ENCODE measurements at regions not wholly inside any gene's neighbourhood (a gene's known extent, or its start where the extent isn't known, plus 50 kb on each side); places are given as distances from the start of the nearest gene placed in this dataset.
"Not testable (repeated sequence)": the region's sequence is repeated elsewhere in the genome, so short reads cannot be mapped to it uniquely, and the experiment has no call there.

DNA sequence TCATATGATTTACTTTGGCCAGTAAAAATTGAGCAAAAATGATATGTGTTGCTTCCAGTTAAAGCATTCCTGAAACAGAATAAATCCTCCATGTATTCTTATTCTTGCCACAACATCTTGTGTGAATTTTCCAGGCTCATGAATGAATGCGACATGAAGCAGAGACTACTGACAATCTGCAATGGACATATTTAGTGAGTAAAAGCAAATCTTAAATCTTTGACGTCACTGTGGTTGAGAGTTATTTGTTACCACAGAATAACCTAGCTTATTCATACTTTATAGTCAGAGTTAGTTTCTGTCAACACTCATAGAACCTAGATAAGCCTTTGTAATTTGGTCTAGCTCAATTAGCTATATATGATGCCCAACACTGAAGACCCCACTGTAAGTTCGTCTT lies 1443.1 kb downstream of the PCDH9 start:
- DNase-seq: no peak

DNA sequence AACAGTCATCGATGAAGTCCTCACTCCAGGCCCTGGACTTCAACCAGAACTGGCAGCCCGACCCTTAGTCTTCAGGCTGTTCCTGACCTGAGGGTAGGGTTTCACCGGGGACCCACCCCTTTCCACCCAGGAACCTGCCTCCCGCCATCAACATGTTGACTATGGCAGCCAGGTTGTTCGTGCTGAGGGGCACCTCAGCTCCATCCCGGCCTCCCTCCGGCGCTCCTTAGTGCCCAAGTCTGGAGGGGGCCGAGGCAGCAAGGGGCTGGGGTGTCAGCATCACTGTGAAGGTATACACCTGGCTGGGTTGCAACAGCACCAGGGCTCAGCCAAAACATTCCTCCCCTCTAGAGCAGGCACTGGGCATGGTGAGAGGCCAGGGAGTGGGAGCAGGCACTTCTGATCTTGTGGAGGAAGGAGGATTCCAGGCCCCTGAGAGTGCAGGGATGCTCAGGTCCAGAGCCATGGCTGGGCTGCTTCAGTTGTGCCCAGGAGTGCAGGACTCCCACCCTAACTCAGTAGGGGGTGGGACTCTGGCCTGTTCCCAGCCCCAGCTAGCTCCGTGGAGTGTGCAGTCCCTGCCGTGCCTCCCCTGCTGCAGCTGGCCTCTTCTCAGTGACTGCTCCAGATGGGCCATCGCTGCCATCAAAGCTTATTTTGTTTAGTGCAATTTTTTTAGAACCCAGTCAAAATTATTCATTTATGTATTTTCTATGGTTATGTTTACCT lies 1445.9 kb downstream of the PCDH9 start:
- DNase-seq: no peak

DNA sequence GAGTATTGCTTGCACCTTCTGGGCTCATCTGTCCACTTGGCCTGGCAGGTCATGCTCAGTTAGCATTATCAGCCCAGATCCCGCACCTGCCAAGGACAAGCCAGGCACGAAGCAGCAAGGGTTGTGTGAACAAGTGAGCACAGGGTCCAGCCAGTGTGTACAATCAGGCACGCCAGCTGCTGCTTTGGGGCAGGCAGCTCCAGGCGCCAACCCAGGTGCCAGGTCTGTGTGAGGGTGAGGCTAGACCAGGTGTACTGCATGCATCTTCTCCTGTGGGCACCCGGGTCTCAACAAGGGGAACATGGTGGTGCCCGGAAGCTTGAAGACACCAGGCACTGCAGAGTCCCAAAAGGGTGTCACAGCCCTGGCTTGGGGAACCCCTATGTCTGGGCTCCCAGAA lies 1446.8 kb downstream of the PCDH9 start:
- no peak for DNase-seq

DNA sequence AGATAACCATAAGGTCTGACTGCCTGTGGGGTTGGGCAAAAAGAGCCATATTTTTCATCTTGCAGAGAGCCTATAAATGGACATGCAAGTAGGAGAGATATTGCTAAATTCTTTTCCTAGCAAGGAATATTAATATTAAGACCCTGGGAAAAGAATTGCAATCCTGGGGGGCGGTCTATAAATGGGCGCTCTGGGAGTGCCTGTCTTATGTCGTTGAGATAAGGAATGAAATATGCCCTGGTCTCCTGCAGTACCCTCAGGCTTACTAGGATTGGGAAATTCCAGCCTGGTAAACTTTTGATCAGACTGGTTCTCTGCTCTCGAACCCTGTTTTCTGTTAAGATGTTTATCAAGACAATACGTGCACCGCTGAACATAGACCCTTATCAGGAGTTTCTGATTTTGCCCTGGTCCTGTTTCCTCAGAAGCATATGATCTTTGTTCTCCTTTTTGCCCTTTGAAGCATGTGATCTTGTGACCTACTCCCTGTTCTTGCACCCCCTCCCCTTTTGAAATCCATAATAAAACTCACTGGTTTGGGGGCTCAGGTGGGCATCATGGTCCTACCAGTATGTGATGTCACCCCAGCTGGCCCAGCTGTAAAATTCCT lies 1458.3 kb downstream of the PCDH9 start:
- DNase-seq: not testable (repeated sequence)

DNA sequence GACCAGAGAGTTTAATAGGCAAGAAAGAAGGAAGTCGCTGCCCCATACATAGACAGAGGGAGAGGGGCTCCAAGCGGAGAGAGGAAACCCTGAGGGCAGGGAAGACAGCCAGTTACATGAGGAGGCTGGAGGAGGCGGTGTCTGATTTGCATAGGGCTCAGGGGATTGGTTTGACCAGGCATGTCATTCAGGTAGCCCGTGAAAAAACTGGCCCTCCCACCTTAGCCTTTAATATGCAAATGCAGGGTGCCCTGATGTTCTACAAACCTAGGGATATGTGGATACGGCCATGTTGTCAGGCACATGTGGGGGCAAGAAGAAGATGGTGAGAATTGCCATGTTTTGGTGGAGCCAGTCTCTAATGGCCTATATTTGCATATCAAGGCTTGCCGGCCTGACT lies 1461.6 kb downstream of the PCDH9 start:
- DNase-seq: no peak

DNA sequence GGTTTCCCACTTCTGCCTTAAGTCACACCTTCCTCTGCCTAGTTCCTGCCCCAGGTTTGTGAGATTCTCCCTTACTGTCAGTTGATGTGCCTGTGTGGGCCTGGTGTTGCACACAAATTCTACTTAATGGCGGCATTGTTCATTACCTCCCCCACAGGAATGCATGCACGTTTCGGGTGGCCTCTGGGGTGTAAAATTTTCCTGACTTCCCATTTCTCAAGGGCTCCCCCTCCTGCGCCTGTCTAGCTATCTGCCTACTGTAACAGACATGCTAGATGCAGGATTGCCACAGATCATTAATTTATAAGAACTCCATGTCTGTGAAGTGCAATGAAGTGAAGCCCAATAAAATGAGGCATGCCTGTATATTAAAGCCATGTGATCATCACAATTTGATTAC lies 1466.3 kb downstream of the PCDH9 start:
- DNase-seq: no peak

DNA sequence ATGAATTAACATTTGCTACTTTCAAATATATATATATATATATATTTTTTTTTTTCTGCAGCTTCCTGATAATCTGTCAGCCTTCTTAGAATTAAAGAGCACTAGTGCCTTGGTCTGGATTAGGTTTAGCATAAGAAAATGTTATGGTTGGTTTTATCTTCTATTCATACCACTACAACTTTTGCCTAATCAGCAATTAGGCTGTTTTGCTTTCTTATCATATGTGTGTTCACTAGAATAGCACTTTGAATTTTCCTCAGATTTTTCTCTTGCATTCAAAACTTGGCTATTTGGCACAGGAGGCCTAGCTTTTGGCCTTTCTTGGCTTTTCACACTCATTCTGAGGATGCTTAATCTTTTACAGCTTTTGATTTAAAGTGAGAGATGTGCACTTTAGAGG lies 1468.1 kb downstream of the PCDH9 start:
- no peak for DNase-seq

DNA sequence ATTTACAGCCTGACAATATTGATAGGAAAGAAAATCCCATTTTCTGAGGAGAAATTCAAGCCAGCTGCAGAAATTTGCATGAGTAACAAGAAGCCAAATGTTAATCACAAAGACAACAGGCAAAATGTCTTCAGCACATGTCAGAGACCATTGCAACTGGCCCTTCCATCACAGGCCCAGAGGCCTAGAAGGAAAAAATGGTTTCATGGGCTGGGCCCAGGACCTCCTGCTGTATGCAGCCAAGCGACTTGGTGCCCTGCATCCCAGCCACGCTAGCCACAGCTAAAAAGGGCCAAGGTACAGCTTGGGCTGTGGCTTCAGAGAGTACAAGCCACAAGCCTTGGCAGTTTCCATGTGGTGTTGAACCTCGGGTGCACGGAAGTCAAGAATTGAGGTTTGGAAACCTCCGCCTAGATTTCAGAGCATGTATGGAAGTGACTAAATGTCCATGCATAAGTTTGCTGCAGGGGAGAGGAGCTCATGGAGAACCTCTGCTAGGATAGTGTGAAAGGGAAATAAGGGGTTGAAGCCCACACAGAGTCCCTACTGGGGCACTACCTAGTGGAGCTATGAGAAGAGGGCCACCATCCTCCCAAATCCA lies 1474.0 kb downstream of the PCDH9 start:
- no peak for DNase-seq

DNA sequence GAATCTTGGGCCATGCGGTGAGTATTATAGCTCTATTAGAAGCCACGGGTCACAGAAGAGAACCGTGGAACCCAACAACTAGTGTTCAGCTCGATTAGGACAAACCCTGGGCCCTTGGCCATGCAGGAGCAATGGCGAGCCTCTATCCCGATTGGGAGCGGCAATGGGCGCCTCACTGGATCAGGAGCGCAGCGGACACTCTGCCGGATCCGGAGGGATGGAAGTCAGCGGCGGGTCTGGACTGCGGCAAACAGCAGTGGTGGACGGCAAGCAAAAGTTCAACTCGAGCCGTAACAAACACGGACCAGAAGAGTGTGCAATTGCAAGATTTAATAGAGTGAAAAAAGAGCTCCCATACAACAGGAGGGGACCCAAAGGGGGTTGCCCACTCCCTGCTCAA lies 1481.9 kb downstream of the PCDH9 start:
- DNase-seq: no peak

DNA sequence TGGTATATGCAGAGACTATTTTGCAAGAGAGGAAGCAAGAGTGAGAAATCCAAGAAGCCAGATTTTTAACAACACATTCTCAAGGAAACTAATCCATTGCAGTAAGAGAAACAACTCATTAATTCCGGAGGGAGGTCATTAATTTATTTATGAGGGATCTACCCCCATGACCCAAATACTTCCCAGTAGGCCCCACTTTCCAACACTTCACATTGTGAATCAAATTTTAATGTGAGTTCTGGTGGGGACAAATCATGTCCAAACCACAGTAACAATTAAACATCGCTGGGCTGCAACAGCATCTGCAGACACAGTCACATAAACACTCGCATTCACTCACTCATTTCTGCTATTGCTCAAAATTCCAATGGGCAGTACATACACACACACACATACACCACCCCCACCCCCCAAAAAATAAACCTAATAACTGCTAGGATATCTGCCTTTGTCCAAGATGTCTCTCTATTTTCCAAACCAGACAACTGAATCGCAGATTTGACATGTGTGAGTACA lies 1483.7 kb downstream of the PCDH9 start:
- no peak for DNase-seq

DNA sequence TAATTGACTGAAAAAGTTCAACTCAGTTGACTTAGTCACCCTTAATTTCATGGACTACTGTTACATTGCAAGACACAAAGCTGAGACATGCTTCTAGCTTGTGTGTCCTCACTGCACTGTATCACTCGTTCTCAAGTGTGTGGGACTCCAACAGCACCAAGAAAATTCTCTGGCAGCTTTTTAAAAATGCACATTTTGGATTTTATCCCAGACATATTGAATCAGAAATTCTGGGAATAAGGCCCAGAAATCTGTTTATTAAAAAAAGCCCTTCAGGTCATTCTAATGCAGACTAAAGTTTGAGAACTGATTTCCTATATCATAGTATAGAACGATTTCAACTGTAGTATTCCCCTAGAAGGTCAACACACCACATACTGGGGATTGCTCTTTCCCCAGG lies 1485.3 kb downstream of the PCDH9 start:
- DNase-seq: no peak

DNA sequence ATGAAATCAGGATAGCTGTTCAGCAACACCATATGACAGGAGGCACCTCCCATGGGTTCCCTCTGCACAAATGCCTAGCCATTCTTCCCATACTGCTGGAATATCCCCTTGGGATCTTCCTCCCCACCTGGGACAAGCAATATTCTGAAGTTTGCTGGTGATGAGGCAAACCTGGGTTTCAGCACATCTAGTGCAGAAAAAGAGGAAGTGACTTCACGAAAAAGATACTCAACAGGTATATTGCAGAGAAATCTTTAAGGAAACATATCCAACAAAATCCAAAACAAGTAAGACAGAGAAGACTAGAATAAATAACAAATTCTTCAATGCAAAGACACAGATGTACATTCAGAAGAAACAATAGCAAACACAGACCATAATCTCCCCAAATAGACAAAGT lies 1497.0 kb downstream of the PCDH9 start:
- no peak for DNase-seq

DNA sequence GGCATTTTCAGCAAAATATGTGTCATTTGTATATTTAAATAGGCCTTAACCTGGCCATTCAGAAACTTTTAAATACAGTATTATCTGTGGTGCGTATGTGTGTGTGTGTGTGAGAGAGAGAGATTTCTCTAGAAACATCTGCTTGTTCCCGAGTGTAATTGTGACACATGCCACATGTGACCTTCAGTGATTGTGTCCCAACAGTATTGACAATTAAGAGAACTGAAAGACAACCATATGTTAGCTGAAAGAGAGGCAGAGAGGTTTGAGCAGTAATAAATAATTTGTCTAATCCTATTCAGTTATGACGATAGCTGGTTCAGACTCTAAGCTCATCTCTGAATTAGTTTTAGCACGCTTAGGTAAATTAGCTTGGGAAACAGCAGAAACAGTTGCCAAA lies 1503.1 kb downstream of the PCDH9 start:
- DNase-seq: no peak

DNA sequence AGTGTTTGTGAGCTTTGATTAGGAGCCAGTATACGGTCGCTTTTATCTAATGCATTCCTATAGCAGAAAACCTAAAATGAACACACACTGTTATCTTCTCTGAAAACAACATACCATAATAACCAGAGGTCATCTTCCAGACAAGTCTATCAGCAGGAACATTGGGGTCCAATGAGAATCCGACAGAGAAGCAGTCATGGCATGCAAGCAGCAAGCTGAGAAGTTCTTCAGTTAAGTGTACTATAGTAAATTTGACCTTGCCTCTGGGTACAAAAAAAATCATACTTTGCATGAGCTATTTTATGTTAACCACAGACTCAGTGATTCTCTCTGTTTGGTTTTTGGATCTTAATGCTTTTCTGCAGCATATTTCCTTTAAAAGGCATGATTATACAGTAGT lies 1505.1 kb downstream of the PCDH9 start:
- no peak for DNase-seq

DNA sequence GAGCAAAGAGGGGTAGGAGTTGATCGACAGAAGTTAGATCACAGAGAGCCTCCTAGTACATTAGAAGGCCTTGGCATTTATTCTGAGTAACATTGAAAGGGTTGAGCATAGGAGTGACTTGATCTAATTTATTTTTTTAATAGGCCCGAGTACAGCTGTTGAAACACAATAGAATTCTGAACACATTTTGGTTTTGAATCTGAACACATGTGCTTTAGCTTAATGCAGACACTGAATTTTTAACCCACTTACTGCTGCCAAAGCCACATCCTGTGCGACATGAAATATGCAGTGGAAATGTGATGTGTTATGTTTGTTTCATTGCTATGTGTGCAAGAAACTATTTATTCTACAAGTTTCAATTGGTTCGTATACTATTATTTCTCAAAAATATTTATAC lies 1505.9 kb downstream of the PCDH9 start:
- no peak for DNase-seq

DNA sequence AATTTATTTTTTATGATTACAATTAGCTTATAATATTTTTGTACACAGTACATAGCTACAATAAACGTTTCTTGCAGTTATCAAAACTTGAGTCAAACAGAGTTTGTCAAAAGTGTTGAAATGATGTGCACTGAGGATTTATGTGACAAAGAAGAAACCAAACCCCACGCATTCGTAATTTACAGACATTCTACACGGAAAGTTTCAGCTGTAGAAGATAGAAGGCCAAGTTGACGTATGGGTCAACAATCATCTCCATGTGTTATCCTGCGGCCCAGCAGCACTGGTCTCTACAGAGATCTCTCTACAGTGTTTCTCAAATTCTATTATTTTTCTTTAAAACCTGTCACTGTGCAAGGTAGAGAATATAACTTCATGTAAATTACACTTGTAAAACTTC lies 1507.6 kb downstream of the PCDH9 start:
- no peak for DNase-seq

DNA sequence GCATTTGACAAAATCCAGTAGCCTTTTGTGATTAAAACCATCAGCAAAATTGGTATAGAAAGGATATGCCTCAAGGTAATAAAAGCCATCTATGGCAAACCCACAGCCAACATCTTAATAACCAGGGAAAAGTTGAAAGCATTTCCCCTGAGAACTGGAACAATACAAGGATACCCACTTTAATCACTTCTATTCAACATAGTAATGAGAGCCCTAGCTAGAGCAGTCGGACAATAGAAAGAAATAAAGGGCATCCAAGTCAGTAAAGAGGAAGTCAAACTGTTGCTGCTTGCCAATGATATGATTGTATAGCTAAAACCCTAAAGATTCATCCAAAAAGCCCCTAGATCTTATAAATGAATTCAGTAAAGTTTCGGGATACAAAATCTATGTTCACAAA lies 1510.3 kb downstream of the PCDH9 start:
- DNase-seq: no peak

DNA sequence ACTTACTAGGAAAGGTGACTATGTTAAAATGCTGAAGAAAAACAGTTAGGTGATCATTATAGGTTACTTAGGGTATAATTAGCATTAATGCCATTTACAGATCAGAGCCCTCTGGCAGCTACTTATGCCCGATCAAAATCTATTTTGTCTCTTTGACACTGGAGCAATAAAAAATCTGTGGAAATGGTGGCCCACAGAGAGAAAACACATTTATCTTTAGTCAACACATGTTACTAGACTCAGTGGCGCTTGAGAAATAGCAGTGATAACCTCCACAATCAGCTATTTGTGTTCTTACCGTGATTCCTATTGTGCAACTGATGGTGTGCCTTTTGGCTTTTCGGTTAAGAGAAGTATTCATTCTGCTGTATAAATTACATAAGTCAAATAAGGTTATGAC lies 1519.6 kb downstream of the PCDH9 start:
- no peak for DNase-seq

DNA sequence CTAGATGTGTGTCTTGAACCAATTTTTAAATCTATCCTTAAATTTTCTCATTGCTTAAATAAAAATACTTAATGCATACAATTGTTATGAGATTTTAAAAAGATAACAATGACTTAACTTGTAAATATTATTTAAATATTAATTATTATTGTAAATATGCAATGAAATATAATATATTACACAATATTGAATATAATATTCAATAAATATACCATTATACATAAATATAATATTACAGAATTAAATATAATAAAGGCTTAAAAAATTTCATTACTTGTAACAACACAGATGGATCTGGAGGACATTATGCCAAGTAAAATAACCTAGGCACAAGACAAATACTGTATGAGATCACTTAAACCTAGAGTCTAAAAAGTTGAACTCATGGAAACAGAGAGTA lies 1532.3 kb downstream of the PCDH9 start:
- no peak for DNase-seq

DNA sequence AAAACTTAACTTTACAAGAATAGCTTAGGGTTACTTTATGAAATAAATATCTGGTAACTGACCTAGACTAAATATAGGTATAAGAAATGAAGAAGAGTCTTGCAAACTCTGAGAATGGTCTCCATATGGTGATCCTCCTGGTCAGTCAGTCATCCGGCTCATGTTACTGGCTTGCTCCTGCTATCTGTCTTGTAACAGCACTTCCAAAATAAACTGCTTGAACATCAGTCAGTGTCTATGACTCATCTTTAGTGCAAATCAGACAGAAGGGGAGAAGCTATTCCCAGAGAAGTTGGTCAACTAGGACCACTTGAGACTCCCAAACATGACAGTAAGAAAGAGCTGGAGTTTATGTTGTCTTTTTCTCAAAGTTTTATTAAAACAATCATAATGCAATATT lies 1550.9 kb downstream of the PCDH9 start:
- DNase-seq: no peak

DNA sequence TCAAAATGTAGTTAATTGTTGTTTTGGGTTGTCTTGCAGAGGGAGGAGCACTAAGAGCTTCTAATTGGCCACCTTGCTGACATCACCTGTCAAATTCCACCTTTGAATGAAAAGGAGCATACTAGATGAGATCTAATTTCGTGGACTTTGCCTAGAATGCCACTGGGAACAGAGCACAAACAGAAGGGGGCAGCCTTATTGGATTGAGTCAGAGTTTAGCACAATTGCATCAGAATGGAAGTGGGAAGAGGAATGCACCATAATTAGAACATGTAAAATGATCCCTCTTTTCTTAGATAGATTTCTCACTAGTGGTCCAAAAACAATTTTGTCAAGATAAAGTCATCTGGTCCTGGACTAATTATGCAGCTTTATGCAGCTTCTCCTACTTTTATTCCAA lies 1552.2 kb downstream of the PCDH9 start:
- DNase-seq: no peak

DNA sequence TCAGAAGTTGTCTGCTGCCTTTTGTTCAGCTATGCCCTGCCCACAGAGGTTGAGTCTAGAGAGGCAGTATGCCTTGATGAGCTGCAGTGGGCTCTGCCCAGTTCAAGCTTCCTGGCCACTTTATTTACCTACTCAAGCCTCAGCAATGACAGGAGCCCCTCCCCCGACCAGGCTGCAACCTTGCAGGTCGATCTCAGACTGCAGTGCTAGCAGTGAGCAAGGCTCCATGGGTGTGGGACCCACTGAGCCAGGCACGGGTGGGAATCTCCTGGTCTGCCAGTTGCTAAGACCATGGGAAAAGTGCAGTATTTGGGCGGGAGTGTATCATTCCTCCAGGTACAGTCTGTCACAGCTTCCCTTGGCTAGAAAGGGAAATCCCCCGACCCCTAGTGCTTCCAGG lies 1554.8 kb downstream of the PCDH9 start:
- DNase-seq: not testable (repeated sequence)

DNA sequence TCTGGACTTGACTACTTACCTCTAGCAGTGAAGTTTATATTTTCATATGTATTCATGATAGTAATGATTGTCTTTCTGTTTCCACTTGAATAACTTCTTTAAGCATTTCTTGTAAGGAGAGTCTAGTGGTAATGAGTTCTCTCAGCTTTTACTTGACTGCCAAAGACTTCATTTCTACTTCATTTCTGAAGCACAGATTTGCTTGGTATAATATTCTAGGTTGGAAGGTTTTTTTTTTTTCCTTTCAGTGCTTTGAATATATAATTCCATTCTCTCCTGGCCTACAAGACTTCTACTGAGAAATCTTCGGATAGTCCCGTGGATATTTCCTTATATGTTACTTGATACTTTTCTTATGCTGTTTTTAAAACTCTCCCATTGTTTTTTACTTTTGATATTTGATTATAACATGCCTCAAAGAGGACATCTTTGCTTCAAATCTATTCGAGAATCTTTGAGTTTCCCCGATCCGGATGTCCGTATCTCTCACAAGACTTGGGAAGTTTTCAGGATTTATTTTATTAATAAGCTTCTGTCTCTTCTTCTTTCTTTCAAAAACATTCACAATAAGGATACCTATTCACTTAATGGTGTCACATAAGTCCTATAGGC lies 1560.0 kb downstream of the PCDH9 start:
- DNase-seq: no peak

DNA sequence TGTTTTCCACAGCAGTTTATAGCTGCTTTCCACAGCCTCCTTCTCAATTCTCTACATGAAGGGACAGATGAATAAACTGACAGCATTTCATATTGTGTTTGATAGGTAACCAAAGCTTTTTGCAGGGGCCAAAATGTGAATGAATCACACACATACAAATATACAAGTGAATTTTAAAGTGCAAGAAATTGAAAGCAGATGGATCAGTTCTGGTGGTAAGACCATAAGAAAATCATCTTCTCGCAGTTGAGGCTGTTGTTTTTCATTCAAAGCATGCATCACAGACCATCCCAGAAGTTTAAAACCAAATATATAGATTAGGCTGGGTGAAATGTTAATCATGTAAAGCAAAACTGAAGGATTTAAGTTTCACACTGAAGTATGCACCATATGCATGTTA lies 1569.4 kb downstream of the PCDH9 start:
- no peak for DNase-seq
